Type B pancreatic cell (in vitro differentiated cells): ENCODE measurements at regions not wholly inside any gene's neighbourhood (a gene's known extent, or its start where the extent isn't known, plus 50 kb on each side); places are given as distances from the start of the nearest gene placed in this dataset.
"Not testable (repeated sequence)": the region's sequence is repeated elsewhere in the genome, so short reads cannot be mapped to it uniquely, and the experiment has no call there.

Experiments used
- DNase-seq: peaks from one replicate; pipeline ENCODE4 v3.0.0; 2021; ENCODE audit warnings: mixed read lengths; ENCODE audit not compliant: unreplicated experiment; ENCODE audit errors: extremely low spot score
- H3K27ac Mint-ChIP-seq: 2 replicates; pipeline ENCODE4 v1.8.0; 2021; ENCODE audit warnings: mild to moderate bottlenecking, mixed read lengths
- H3K27me3 Mint-ChIP-seq: 2 replicates; pipeline ENCODE4 v1.8.0; 2021; ENCODE audit warnings: mixed read lengths
- H3K36me3 Mint-ChIP-seq: 2 replicates; pipeline ENCODE4 v1.8.0; 2021; ENCODE audit warnings: mixed read lengths
- H3K4me1 Mint-ChIP-seq: one replicate; pipeline ENCODE4 v1.8.0; 2021; ENCODE audit warnings: mixed read lengths; ENCODE audit not compliant: unreplicated experiment
- H3K4me3 Mint-ChIP-seq: 2 replicates; pipeline ENCODE4 v1.8.0; 2021; ENCODE audit warnings: mild to moderate bottlenecking, mixed read lengths
- H3K9me3 Mint-ChIP-seq: 2 replicates; pipeline ENCODE4 v1.8.0; 2021; ENCODE audit warnings: mixed read lengths
- CTCF ChIP-seq: fragments of 200-600 bp; sonication (generic); conservative IDR thresholded peaks from 2 replicates; pipeline ENCODE4 v1.5.0; 2021; ENCODE audit warnings: antibody characterized with exemption, mild to moderate bottlenecking

GRCh38 chr17:71866095-71866494 is 254.7 kb upstream of the SOX9 start:
- H3K4me1 Mint-ChIP-seq = peaks cover 20% of the 10 kb centered on the region
- no peak for TF ChIP-seq CTCF
- no peaks in the 10 kb centered on the region for H3K36me3 Mint-ChIP-seq
- no peaks in the 10 kb centered on the region for H3K9me3 Mint-ChIP-seq
- no peak for DNase-seq
- H3K27ac Mint-ChIP-seq = no peak overlapping the region
- H3K27me3 Mint-ChIP-seq = peaks cover 36% of the 10 kb centered on the region
- H3K4me3 Mint-ChIP-seq = no peak overlapping the region

- Mint-ChIP-seq H3K4me1 (peaks cover 20% of the 10 kb centered on the region), H3K27me3 (peaks cover 43% of the 10 kb centered on the region), H3K9me3 (no peaks in the 10 kb centered on the region), H3K27ac (no peak overlapping the region), H3K4me3 (no peak overlapping the region), H3K36me3 (no peaks in the 10 kb centered on the region)
- no peak for TF ChIP-seq CTCF
- no peak for DNase-seq
These were observed 251.5 kb upstream of the SOX9 start for GRCh38 chr17:71869293-71869692.

DNA sequence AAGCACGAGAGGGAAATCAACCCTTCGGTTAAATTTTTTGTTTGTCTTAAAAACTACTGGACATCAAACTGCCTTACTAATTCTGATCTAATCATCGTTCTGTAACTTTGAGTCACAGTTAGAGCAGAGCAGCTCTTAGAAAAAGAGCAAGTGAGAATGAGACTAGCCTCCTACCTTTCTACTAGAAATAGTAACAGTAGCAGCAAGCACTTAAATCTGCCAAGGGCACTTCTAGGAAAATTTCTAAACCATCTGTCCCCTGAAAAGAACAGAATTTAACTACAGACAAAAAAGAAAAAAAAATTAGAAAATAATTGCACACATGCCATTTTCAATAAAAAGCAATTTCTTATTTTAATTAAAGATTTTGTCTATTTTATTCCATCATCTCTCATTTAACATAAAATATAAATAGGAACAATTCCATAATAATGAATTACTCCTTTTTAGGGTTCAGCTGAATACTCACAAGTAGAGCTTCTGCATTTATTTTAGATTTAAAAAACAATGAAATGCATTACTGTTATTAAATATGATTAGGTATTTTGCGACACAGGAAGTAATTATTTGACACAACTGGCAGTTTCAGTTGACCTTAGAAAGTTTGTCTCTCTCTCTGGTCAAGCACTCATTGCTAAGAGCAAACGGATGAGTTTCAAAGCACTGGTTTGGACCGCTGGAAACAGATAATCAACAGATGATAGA is 250.8 kb upstream of the SOX9 start:
- Mint-ChIP-seq H3K36me3 (no peaks in the 10 kb centered on the region), H3K27me3 (peaks cover 43% of the 10 kb centered on the region), H3K9me3 (no peaks in the 10 kb centered on the region), H3K27ac (no peak overlapping the region), H3K4me3 (no peak overlapping the region), H3K4me1 (peaks cover 17% of the 10 kb centered on the region)
- no peak for DNase-seq
- no peak for TF ChIP-seq CTCF

- H3K36me3 Mint-ChIP-seq = no peaks in the 10 kb centered on the region
- TF ChIP-seq CTCF = no peak
- peaks cover 11% of the 10 kb centered on the region for H3K4me1 Mint-ChIP-seq
- no peak for DNase-seq
- H3K9me3 Mint-ChIP-seq = no peaks in the 10 kb centered on the region
- H3K4me3 Mint-ChIP-seq = no peak overlapping the region
- H3K27me3 Mint-ChIP-seq = peaks cover 41% of the 10 kb centered on the region
- no peak overlapping the region for H3K27ac Mint-ChIP-seq
These were observed 250.3 kb upstream of the SOX9 start for GRCh38 chr17:71870546-71870862.

DNA sequence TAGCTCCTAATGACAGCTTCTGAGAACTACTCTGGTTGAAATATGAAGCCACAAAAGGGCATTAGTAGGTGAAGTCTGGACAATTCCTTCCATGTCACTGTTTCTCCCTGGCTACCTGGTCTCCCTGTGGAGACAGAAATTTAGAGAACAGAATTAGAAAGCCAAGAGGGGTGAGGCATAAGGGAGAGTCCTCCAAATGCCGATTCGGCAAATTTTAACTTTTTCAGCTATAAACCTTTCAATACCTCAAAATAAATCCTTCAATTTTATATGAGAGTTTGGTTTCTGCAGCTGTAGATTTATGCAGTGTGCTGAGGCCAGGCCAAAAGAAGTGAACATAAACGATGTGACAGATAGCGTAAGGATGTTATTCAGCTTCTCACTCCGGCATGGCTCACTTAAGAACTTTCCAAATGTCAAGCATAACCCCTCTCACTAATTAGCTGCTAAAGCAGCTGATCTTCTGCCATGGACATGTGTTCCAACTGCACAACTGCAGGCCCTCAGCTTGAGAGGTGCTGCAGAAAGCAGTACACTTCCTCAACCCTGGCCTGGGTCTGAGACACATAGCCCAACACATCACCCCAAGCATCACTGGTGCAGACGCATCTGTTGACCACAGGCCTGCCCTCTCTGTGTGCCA is 247.9 kb upstream of the SOX9 start:
- Mint-ChIP-seq H3K27ac (no peak overlapping the region), H3K36me3 (no peaks in the 10 kb centered on the region), H3K4me3 (no peak overlapping the region), H3K9me3 (no peaks in the 10 kb centered on the region), H3K4me1 (no peaks in the 10 kb centered on the region), H3K27me3 (peaks cover 25% of the 10 kb centered on the region)
- no peak for DNase-seq
- TF ChIP-seq CTCF = no peak

DNA sequence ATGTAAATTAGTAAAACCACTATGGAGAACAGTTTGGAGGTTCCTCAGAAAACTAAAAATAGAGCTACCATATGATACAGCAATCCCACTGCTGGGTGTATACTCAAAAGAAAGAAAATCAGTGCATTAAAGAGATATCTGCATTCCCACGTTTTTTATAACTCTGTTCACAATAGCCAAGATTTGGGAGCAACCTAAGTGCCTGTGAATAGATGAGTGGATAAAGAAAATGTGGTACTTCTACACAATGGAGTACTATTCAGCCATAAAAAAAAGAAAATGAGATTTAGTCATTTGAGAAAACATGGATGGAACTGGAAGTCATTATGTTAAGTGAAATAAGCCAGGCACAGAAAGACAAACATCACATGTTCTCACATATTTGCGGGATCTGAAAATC is 246.0 kb upstream of the SOX9 start:
- not testable (repeated sequence) for H3K9me3 Mint-ChIP-seq, H3K4me1 Mint-ChIP-seq, H3K36me3 Mint-ChIP-seq, DNase-seq, H3K4me3 Mint-ChIP-seq, H3K27ac Mint-ChIP-seq
- H3K27me3 Mint-ChIP-seq = peaks cover 22% of the 10 kb centered on the region
